Vagina (tissue), 2 donors: ENCODE measurements at regions not wholly inside any gene's neighbourhood (a gene's known extent, or its start where the extent isn't known, plus 50 kb on each side); places are given as distances from the start of the nearest gene placed in this dataset.

ENCODE experiments used
- CTCF ChIP-seq, 3 experiments: fragments of 450-650 bp in 2 of 3; fragments of 200-600 bp in 1 of 3; sonication (generic) in 1 of 3; IDR thresholded peaks; one replicate each; pipeline ENCODE4 v1.5.1; 2017 to 2019; ENCODE audit warnings: antibody characterized with exemption in 3 of 3, mild to moderate bottlenecking in 2 of 3, moderate library complexity in 2 of 3
- POLR2AphosphoS5 ChIP-seq, 2 donors: sonication (generic); formaldehyde crosslinking; IDR thresholded peaks; one replicate each; pipeline ENCODE4 v1.9.0; 2017; ENCODE audit warnings: antibody characterized with exemption in 2 of 2, mild to moderate bottlenecking in 2 of 2, low read depth in 1 of 2; ENCODE audit not compliant: insufficient read depth in 1 of 2

DNA sequence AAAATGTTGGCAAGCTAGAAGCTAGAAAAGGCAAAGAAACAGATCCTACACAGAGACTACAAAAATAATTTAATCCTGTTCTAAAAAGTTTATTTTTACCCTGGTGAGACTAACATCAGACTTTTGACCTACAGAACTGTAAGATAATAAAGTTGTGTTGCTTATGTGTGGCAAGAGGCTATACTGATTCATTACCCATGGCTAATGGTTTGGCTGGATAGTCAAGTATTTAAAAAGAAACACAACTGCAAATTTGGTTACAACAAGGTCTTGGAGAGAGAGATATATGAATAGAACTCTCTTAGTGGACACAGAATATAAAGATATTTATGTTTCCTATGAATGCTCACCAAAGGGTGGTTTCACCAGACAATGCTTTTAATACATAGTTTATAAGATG is 364.2 kb upstream of the PLSCR5 start:
- no peak for TF ChIP-seq CTCF (IDR thresholded peaks at IDR 0.05)
- no peak for TF ChIP-seq POLR2AphosphoS5 (IDR thresholded peaks at IDR 0.05; ENCODE audit: insufficient read depth in 1 of 2, low read depth in 1 of 2)
